CD4-positive, alpha-beta memory T cell (primary cell): ENCODE measurements at regions not wholly inside any gene's neighbourhood (a gene's known extent, or its start where the extent isn't known, plus 50 kb on each side); places are given as distances from the start of the nearest gene placed in this dataset.
A peak's percentile ranks its signal among the peaks of the same experiment; 100 is the strongest.

ENCODE experiments used
- CTCF ChIA-PET: fragments of 350-600 bp; sonication (Branson Sonifier 250); formaldehyde crosslinking; loops from one replicate; lab custom pipeline; 2021; ENCODE audit warnings: inconsistent platforms; ENCODE audit not compliant: partially characterized antibody; lab: Charles Lee
- POLR2A ChIA-PET: fragments of 350-600 bp; sonication (Branson Sonifier 250); formaldehyde crosslinking; loops from one replicate; lab custom pipeline; 2021; ENCODE audit not compliant: partially characterized antibody; lab: Charles Lee
- DNase-seq, 5 donors: peaks; one replicate each; pipeline versions ENCODE4 v3.0.0 to v3.0.0-alpha.2; 2020 to 2022; ENCODE audit warnings: mixed read lengths in 1 of 5
- H3K27ac ChIP-seq: one replicate; pipeline ENCODE4 v1.7.0; 2013; ENCODE audit warnings: low read depth, low read length
- H3K27me3 ChIP-seq: 2 replicates; pipeline ENCODE4 v1.7.0; 2013; ENCODE audit warnings: mild to moderate bottlenecking, low read length, moderate library complexity; ENCODE audit not compliant: insufficient read depth
- H3K36me3 ChIP-seq: 2 replicates; pipeline ENCODE4 v1.7.0; 2013; ENCODE audit warnings: mild to moderate bottlenecking, low read length, moderate library complexity; ENCODE audit not compliant: insufficient read depth
- H3K4me1 ChIP-seq: 2 replicates; pipeline ENCODE4 v1.7.0; 2013; ENCODE audit warnings: mild to moderate bottlenecking, low read length, moderate library complexity; ENCODE audit not compliant: insufficient read depth
- H3K4me3 ChIP-seq, 2 donors: one replicate each; pipeline ENCODE4 v1.7.0; 2013; ENCODE audit warnings: low read length in 2 of 2, mild to moderate bottlenecking in 1 of 2
- H3K9me3 ChIP-seq, 2 donors: one replicate each; pipeline ENCODE4 v1.7.0; 2013; ENCODE audit warnings: low read length in 2 of 2, control low read depth in 1 of 2; ENCODE audit not compliant: control insufficient read depth in 1 of 2
- H3K27ac Mint-ChIP-seq, 7 donors: one replicate each; pipeline ENCODE4 v1.8.0; 2020 to 2021; ENCODE audit warnings: mixed read lengths in 7 of 7, mild to moderate bottlenecking in 6 of 7, inconsistent platforms in 3 of 7, moderate library complexity in 3 of 7
- H3K27me3 Mint-ChIP-seq, 2 donors: one replicate each; pipeline ENCODE4 v1.8.0; 2020 to 2021; ENCODE audit warnings: mixed read lengths in 2 of 2
- H3K36me3 Mint-ChIP-seq, 2 donors: one replicate each; pipeline ENCODE4 v1.8.0; 2020 to 2021; ENCODE audit warnings: mixed read lengths in 2 of 2, inconsistent platforms in 1 of 2, mild to moderate bottlenecking in 1 of 2
- H3K4me1 Mint-ChIP-seq, 4 donors: one replicate each; pipeline ENCODE4 v1.8.0; 2020 to 2021; ENCODE audit warnings: mixed read lengths in 4 of 4, mild to moderate bottlenecking in 1 of 4
- H3K4me3 Mint-ChIP-seq, 8 donors: one replicate each; pipeline ENCODE4 v1.8.0; 2020 to 2021; ENCODE audit warnings: mixed read lengths in 8 of 8, mild to moderate bottlenecking in 7 of 8, moderate library complexity in 6 of 8, inconsistent platforms in 3 of 8
- H3K9me3 Mint-ChIP-seq, 8 donors: one replicate each; pipeline ENCODE4 v1.8.0; 2020 to 2021; ENCODE audit warnings: mixed read lengths in 8 of 8, mild to moderate bottlenecking in 5 of 8, inconsistent platforms in 3 of 8, moderate library complexity in 1 of 8
- intact Hi-C: fragments of 100-400 bp; cut with micrococcal nuclease; formaldehyde crosslinking; loops from one replicate; pipeline ENCODE4 v1.15.1; 2023

GRCh38 chr9:90261698-90262097, 380.9 kb downstream of the DIRAS2 start:
- no peak overlapping the region for H3K27ac Mint-ChIP-seq

GRCh38 chr9:90268613-90269012, 374.0 kb downstream of the DIRAS2 start:
- Histone ChIP-seq H3K4me3 (no peak overlapping the region), H3K9me3 (no peaks in the 10 kb centered on the region), H3K27ac (no peak overlapping the region), H3K36me3 (no peaks in the 10 kb centered on the region), H3K4me1 (no peaks in the 10 kb centered on the region), H3K27me3 (no peaks in the 10 kb centered on the region)
- intact Hi-C loops, result no loop called here
- H3K27me3 Mint-ChIP-seq, result peaks cover 10 to 21% of the 10 kb centered on the region in 2 donors
- H3K4me3 Mint-ChIP-seq, result no peak overlapping the region
- DNase-seq, result no peak
- H3K9me3 Mint-ChIP-seq, result no peaks in the 10 kb centered on the region
- H3K27ac Mint-ChIP-seq, result no peak overlapping the region
- H3K36me3 Mint-ChIP-seq, result no peaks in the 10 kb centered on the region
- ChIA-PET POLR2A (interaction anchor here (0.6 kb wide), 1 partner anchor 8 kb away, joined by 4 read pairs; no protein-coding TSS in a partner anchor), CTCF (no interaction called here)
- no peaks in the 10 kb centered on the region for H3K4me1 Mint-ChIP-seq

More at GRCh38 chr9:90261698-90262097, 380.9 kb downstream of the DIRAS2 start:
- Histone ChIP-seq H3K27ac (no peak overlapping the region), H3K4me1 (no peaks in the 10 kb centered on the region), H3K36me3 (no peaks in the 10 kb centered on the region), H3K4me3 (no peak overlapping the region), H3K9me3 (no peaks in the 10 kb centered on the region), H3K27me3 (no peaks in the 10 kb centered on the region)
- H3K9me3 Mint-ChIP-seq, result peaks cover 2 to 20% (median 11%) of the 10 kb centered on the region in 8 donors
- H3K4me3 Mint-ChIP-seq, result no peak overlapping the region
- peaks cover 7 to 8% of the 10 kb centered on the region in 2 donors for H3K27me3 Mint-ChIP-seq
- no peaks in the 10 kb centered on the region for H3K4me1 Mint-ChIP-seq
- POLR2A ChIA-PET, result no interaction called here
- H3K36me3 Mint-ChIP-seq, result no peaks in the 10 kb centered on the region
- intact Hi-C loops, result no loop called here
- DNase-seq, result no peak
- CTCF ChIA-PET, result no interaction called here

- intact Hi-C loops, result no loop called here
- H3K36me3 Mint-ChIP-seq, result no peaks in the 10 kb centered on the region
- no peak for DNase-seq
- no peaks in the 10 kb centered on the region for H3K4me1 Mint-ChIP-seq
- no peak overlapping the region for H3K4me3 Mint-ChIP-seq
- H3K9me3 Mint-ChIP-seq, result no peaks in the 10 kb centered on the region
- no peak overlapping the region for H3K27ac Mint-ChIP-seq
- peaks cover 5 to 17% of the 10 kb centered on the region in 2 donors for H3K27me3 Mint-ChIP-seq
- ChIA-PET POLR2A (no interaction called here), CTCF (no interaction called here)
- no peaks in the 10 kb centered on the region for H3K9me3 ChIP-seq
- H3K27me3 ChIP-seq, result no peaks in the 10 kb centered on the region
- no peak overlapping the region for H3K27ac ChIP-seq
- no peaks in the 10 kb centered on the region for H3K36me3 ChIP-seq
- no peaks in the 10 kb centered on the region for H3K4me1 ChIP-seq
- no peak overlapping the region for H3K4me3 ChIP-seq
Measured at GRCh38 chr9:90271707-90272106, 370.9 kb downstream of the DIRAS2 start.

GRCh38 chr9:90274725-90275124, 367.9 kb downstream of the DIRAS2 start:
- Mint-ChIP-seq H3K4me1 (no peaks in the 10 kb centered on the region), H3K4me3 (no peak overlapping the region), H3K27me3 (peaks cover 7 to 9% of the 10 kb centered on the region in 2 donors), H3K27ac (no peak overlapping the region), H3K9me3 (peaks cover 0 to 3% (median 0%) of the 10 kb centered on the region in 8 donors), H3K36me3 (no peaks in the 10 kb centered on the region)
- Histone ChIP-seq H3K4me1 (no peaks in the 10 kb centered on the region), H3K36me3 (no peaks in the 10 kb centered on the region), H3K27ac (no peak overlapping the region), H3K9me3 (no peaks in the 10 kb centered on the region), H3K27me3 (no peaks in the 10 kb centered on the region), H3K4me3 (no peak overlapping the region)
- CTCF ChIA-PET, result interaction anchor here (0.7 kb wide), 1 partner anchor 210 kb away, joined by 3 read pairs; no protein-coding TSS in a partner anchor
- no peak for DNase-seq
- intact Hi-C loops, result no loop called here
- POLR2A ChIA-PET, result no interaction called here

GRCh38 chr9:90285946-90286345, 356.7 kb downstream of the DIRAS2 start:
- no peak for DNase-seq
- H3K4me3 ChIP-seq, result no peak overlapping the region
- H3K27me3 Mint-ChIP-seq, result peaks cover 1 to 3% of the 10 kb centered on the region in 2 donors
- CTCF ChIA-PET, result no interaction called here
- H3K9me3 ChIP-seq, result no peaks in the 10 kb centered on the region
- H3K4me3 Mint-ChIP-seq, result no peak overlapping the region
- H3K27ac Mint-ChIP-seq, result no peak overlapping the region
- intact Hi-C loops, result no loop called here
- H3K27ac ChIP-seq, result no peak overlapping the region
- POLR2A ChIA-PET, result no interaction called here
- H3K36me3 Mint-ChIP-seq, result no peaks in the 10 kb centered on the region
- peaks cover 0 to 4% (median 1%) of the 10 kb centered on the region in 4 donors for H3K4me1 Mint-ChIP-seq
- H3K36me3 ChIP-seq, result no peaks in the 10 kb centered on the region
- no peaks in the 10 kb centered on the region for H3K4me1 ChIP-seq
- H3K9me3 Mint-ChIP-seq, result no peaks in the 10 kb centered on the region
- no peaks in the 10 kb centered on the region for H3K27me3 ChIP-seq

- peak in 3 of 5 donors; percentile 1 to 33 (median 2) for DNase-seq
- no peaks in the 10 kb centered on the region for H3K4me1 ChIP-seq
- no peaks in the 10 kb centered on the region for H3K9me3 ChIP-seq
- POLR2A ChIA-PET, result no interaction called here
- H3K27me3 ChIP-seq, result no peaks in the 10 kb centered on the region
- no peak overlapping the region for H3K4me3 ChIP-seq
- intact Hi-C loops, result no loop called here
- H3K27me3 Mint-ChIP-seq, result peaks cover 1 to 2% of the 10 kb centered on the region in 2 donors
- peak overlapping the region in 4 of 8 donors; percentile 0 to 51 (median 33) for H3K4me3 Mint-ChIP-seq
- H3K36me3 Mint-ChIP-seq, result no peaks in the 10 kb centered on the region
- no peaks in the 10 kb centered on the region for H3K36me3 ChIP-seq
- peaks cover 0 to 4% (median 1%) of the 10 kb centered on the region in 4 donors for H3K4me1 Mint-ChIP-seq
- H3K27ac ChIP-seq, result no peak overlapping the region
- H3K9me3 Mint-ChIP-seq, result no peaks in the 10 kb centered on the region
- CTCF ChIA-PET, result no interaction called here
- H3K27ac Mint-ChIP-seq, result peak overlapping the region in 1 of 7 donors; percentile 19
Measured at GRCh38 chr9:90287567-90288274, 354.9 kb downstream of the DIRAS2 start.

- Mint-ChIP-seq H3K36me3 (no peaks in the 10 kb centered on the region), H3K9me3 (no peaks in the 10 kb centered on the region), H3K4me1 (peaks cover 0 to 4% (median 1%) of the 10 kb centered on the region in 4 donors), H3K27me3 (peaks cover 1 to 2% of the 10 kb centered on the region in 2 donors), H3K27ac (no peak overlapping the region), H3K4me3 (no peak overlapping the region)
- CTCF ChIA-PET, result no interaction called here
- DNase-seq, result no peak
- Histone ChIP-seq H3K36me3 (no peaks in the 10 kb centered on the region), H3K9me3 (no peaks in the 10 kb centered on the region), H3K4me1 (no peaks in the 10 kb centered on the region), H3K27me3 (no peaks in the 10 kb centered on the region), H3K27ac (no peak overlapping the region), H3K4me3 (no peak overlapping the region)
- intact Hi-C loops, result no loop called here
- POLR2A ChIA-PET, result no interaction called here
Measured at GRCh38 chr9:90288275-90288639, 354.4 kb downstream of the DIRAS2 start.
